Testis (tissue), 2 donors: ENCODE measurements at regions not wholly inside any gene's neighbourhood (a gene's known extent, or its start where the extent isn't known, plus 50 kb on each side); places are given as distances from the start of the nearest gene placed in this dataset.

Experiments
- DNase-seq: peaks from one replicate; pipeline ENCODE4 v3.0.0-alpha.2; 2019
- H3K27ac ChIP-seq, 2 donors: fragments of 200-600 bp; sonication (generic); one replicate each; pipeline ENCODE4 v1.5.1; 2019
- H3K27me3 ChIP-seq: fragments of 200-600 bp; sonication (generic); one replicate; pipeline ENCODE4 v1.5.1; 2019
- H3K36me3 ChIP-seq: fragments of 200-600 bp; sonication (generic); one replicate; pipeline ENCODE4 v1.5.1; 2017; ENCODE audit warnings: low read depth; ENCODE audit errors: missing control alignments
- H3K4me1 ChIP-seq: fragments of 200-600 bp; sonication (generic); one replicate; pipeline ENCODE4 v1.5.1; 2019
- H3K4me3 ChIP-seq, 2 donors: fragments of 200-600 bp; sonication (generic); one replicate each; pipeline ENCODE4 v1.5.1; 2017 to 2019
- H3K9me3 ChIP-seq: fragments of 200-600 bp; sonication (generic); one replicate; pipeline ENCODE4 v1.5.1; 2017
- POLR2A ChIP-seq: fragments of 450-650 bp; IDR thresholded peaks from one replicate; pipeline ENCODE4 v1.6.1; 2017; ENCODE audit warnings: antibody characterized with exemption, mild to moderate bottlenecking, moderate library complexity
- WGBS, 2 donors: methylation state at CpG; one replicate each; pipeline ENCODE4 v1.1.5; 2018; 5-methylcytosine and 5-hydroxymethylcytosine counted together
- intact Hi-C: fragments of 100-400 bp; cut with DNase I; formaldehyde crosslinking; loops from one replicate; pipeline ENCODE4 v1.15.1; 2023; ENCODE audit warnings: low total_unique reads
- TF ChIP-seq, protein P1 (sequence below), 3 experiments: fragments of 450-650 bp in 2 of 3; fragments of 200-600 bp in 1 of 3; sonication (generic) in 1 of 3; IDR thresholded peaks; one replicate each; pipeline ENCODE4 v1.5.1; 2016 to 2019; ENCODE audit warnings: antibody characterized with exemption in 3 of 3, mild to moderate bottlenecking in 2 of 3, moderate library complexity in 1 of 3

DNA sequence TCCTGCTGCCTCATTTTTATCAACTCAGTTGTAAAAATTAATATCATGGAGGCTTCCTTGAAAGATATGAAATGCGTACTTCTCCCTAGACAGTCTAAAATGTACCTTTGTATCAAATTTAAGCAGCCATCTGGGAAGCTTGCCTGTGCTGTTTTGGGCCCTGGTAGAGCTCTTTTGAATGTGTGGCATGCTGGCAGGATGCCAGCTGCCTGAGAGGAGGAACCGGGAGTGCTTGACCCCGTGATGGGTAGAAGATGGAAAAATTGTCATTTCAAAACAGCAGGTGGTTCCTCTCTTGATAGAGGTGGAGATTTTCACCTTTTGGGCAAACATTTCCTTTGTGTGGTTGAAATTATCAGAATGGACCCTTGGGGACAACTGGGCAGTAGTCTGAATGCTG lies 245.3 kb downstream of the RPLP1 start:
- H3K4me3 ChIP-seq, result no peak overlapping the region
- no peaks in the 10 kb centered on the region for H3K36me3 ChIP-seq
- intact Hi-C loops, result no loop called here
- H3K27me3 ChIP-seq, result no peaks in the 10 kb centered on the region
- H3K9me3 ChIP-seq, result no peaks in the 10 kb centered on the region
- TF ChIP-seq, protein P1, sequence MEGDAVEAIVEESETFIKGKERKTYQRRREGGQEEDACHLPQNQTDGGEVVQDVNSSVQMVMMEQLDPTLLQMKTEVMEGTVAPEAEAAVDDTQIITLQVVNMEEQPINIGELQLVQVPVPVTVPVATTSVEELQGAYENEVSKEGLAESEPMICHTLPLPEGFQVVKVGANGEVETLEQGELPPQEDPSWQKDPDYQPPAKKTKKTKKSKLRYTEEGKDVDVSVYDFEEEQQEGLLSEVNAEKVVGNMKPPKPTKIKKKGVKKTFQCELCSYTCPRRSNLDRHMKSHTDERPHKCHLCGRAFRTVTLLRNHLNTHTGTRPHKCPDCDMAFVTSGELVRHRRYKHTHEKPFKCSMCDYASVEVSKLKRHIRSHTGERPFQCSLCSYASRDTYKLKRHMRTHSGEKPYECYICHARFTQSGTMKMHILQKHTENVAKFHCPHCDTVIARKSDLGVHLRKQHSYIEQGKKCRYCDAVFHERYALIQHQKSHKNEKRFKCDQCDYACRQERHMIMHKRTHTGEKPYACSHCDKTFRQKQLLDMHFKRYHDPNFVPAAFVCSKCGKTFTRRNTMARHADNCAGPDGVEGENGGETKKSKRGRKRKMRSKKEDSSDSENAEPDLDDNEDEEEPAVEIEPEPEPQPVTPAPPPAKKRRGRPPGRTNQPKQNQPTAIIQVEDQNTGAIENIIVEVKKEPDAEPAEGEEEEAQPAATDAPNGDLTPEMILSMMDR (IDR thresholded peaks at IDR 0.05), result no peak
- no peak for TF ChIP-seq POLR2A
- DNase-seq, result peak; percentile 36
- 42 to 51% methylated on average over 3 of the region's 3 CpGs for WGBS, 2 donors
- H3K4me1 ChIP-seq, result peaks cover 6% of the 10 kb centered on the region
- H3K27ac ChIP-seq, result no peak overlapping the region

DNA sequence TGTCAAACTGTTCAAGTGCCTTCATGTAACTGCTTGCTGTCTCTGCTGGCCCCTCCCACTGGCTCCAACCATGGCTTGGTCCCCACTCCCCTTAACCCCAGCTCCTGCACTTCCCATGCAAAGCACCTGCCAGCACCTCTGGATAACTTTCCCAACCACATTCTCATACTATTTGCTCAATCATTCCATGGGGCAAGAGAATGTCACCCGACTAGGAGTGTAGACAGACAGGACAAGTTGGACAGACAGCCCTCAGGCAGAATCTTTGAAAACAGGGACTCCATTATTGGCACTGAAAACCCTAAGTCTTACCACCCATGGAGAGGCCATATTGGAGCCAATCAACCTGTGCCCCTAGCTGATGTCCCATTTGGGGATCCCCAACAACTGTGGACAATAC lies 246.5 kb downstream of the RPLP1 start:
- DNase-seq, result no peak
- no peak for TF ChIP-seq POLR2A
- TF ChIP-seq, protein P1 (IDR thresholded peaks at IDR 0.05), result no peak
- Histone ChIP-seq H3K9me3 (no peaks in the 10 kb centered on the region), H3K4me1 (peaks cover 6% of the 10 kb centered on the region), H3K27me3 (no peaks in the 10 kb centered on the region), H3K27ac (no peak overlapping the region), H3K36me3 (no peaks in the 10 kb centered on the region), H3K4me3 (no peak overlapping the region)
- intact Hi-C loops, result no loop called here
- WGBS, 2 donors, result 78 to 90% methylated on average over 1 of the region's 1 CpG

DNA sequence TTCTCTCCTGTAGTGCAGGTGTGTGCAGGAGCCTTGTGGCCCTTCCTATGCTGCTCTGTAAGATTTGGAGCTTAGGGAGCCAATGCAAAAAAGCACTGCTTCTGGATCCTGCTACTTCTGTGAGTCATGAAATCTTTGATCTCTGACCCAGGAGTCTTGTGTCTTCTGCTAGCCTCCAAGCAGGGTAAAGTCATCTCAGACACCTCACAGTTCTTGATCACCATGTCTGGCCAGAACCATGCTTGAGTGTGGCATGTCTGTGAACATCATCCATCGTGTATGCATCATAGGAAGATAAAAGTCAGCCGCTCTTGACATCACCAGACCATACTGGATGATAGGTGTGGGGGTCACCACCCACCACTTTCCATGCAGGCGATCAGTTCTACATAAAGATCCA lies 247.8 kb downstream of the RPLP1 start:
- TF ChIP-seq, protein P1 (IDR thresholded peaks at IDR 0.05), result no peak
- Histone ChIP-seq H3K27me3 (no peaks in the 10 kb centered on the region), H3K36me3 (no peaks in the 10 kb centered on the region), H3K4me3 (no peak overlapping the region), H3K4me1 (peaks cover 6% of the 10 kb centered on the region), H3K9me3 (no peaks in the 10 kb centered on the region), H3K27ac (no peak overlapping the region)
- 92 to 100% methylated on average over 3 of the region's 3 CpGs for WGBS, 2 donors
- intact Hi-C loops, result no loop called here
- no peak for DNase-seq

DNA sequence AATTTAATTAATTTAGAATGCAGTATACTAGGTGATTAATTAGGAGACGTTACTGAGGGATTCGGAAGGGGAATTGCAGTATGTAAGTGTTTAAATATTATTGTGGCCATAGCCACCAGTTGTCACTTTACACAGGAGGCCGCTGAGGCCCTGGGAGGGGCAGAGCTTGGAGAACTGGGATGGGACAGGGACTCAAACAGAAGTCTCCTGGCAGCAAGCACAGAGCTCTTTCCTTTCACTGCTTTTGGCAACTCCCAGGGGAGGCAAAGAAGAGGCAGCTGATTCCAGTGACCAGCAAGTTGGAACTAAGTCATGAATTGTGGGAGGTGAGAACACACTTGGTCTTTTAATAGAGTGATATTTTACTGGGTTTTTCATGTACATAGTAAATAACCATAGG lies 248.6 kb downstream of the RPLP1 start:
- H3K27ac ChIP-seq, result no peak overlapping the region
- TF ChIP-seq POLR2A, result no peak
- TF ChIP-seq, protein P1 (IDR thresholded peaks at IDR 0.05), result no peak
- peaks cover 6% of the 10 kb centered on the region for H3K4me1 ChIP-seq
- H3K36me3 ChIP-seq, result no peaks in the 10 kb centered on the region
- 88 to 91% methylated on average over 3 of the region's 3 CpGs for WGBS, 2 donors
- DNase-seq, result no peak
- H3K9me3 ChIP-seq, result no peaks in the 10 kb centered on the region
- intact Hi-C loops, result no loop called here
- H3K4me3 ChIP-seq, result no peak overlapping the region
- H3K27me3 ChIP-seq, result no peaks in the 10 kb centered on the region

DNA sequence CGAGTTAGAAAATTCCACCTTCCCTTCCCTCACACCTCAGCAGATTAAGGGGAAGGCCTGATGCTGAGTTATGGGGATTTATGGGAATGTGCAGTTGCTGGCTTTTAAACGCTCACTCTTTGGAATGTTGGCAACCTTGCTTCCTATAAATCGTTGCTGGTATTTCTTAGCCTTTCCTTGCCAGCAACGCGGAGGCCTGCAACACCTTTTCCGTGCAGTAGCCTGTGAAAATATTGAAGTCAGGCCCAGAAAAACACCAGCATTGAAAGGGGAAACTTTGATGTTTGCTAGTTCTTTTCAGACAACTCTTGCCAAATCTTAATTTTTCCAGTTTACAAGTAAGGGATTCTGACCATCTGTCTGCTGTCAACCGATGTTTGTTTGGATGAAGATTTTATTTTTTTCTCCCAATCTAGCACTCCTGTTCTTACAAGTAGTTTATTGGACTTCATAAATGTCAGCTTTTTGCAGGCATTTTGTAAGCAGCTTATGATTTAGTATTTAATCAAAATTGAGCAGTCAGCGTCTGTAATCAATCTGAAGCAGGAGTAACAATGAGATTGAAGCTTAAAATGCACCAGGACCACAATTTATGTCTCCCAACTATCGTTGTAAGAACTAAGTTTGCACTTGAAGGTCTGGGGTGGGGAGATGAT lies 251.0 kb downstream of the RPLP1 start:
- no peak for DNase-seq
- H3K9me3 ChIP-seq, result no peaks in the 10 kb centered on the region
- no peak overlapping the region for H3K4me3 ChIP-seq
- TF ChIP-seq, protein P1 (IDR thresholded peaks at IDR 0.05), result no peak
- TF ChIP-seq POLR2A, result no peak
- no peaks in the 10 kb centered on the region for H3K4me1 ChIP-seq
- H3K27ac ChIP-seq, result no peak overlapping the region
- H3K27me3 ChIP-seq, result no peaks in the 10 kb centered on the region
- intact Hi-C loops, result no loop called here
- no peaks in the 10 kb centered on the region for H3K36me3 ChIP-seq
- WGBS, 2 donors, result 55 to 64% methylated on average over 9 of the region's 9 CpGs
